Endodermal cell (in vitro differentiated cells): ENCODE measurements at regions not wholly inside any gene's neighbourhood (a gene's known extent, or its start where the extent isn't known, plus 50 kb on each side); places are given as distances from the start of the nearest gene placed in this dataset.

Experiments used
- DNase-seq: peaks from one replicate; pipeline ENCODE4 v3.0.0-alpha.2; 2017
- H3K27ac ChIP-seq: 2 replicates; pipeline ENCODE4 v1.5.1; 2013; ENCODE audit warnings: mild to moderate bottlenecking, low read depth, low read length, moderate library complexity
- H3K27me3 ChIP-seq: 2 replicates; pipeline ENCODE4 v1.6.1; 2013; ENCODE audit warnings: mild to moderate bottlenecking, low read length, moderate library complexity; ENCODE audit not compliant: insufficient read depth, control insufficient read depth, poor library complexity, severe bottlenecking
- H3K36me3 ChIP-seq: 2 replicates; pipeline ENCODE4 v1.7.0; 2013; ENCODE audit warnings: mild to moderate bottlenecking, low read length, moderate library complexity; ENCODE audit not compliant: control insufficient read depth, insufficient read depth
- H3K4me1 ChIP-seq: one replicate; pipeline ENCODE4 v1.7.0; 2013; ENCODE audit warnings: low read length; ENCODE audit not compliant: control insufficient read depth, insufficient read depth
- H3K4me3 ChIP-seq: 2 replicates; pipeline ENCODE4 v1.5.1; 2013; ENCODE audit warnings: mild to moderate bottlenecking, low read length, moderate library complexity
- H3K9ac ChIP-seq: 2 replicates; pipeline ENCODE4 v1.6.1; 2013; ENCODE audit warnings: mild to moderate bottlenecking, low read length, moderate library complexity; ENCODE audit not compliant: poor library complexity, severe bottlenecking; ENCODE audit errors: extremely low read depth
- H3K9me3 ChIP-seq: 2 replicates; pipeline ENCODE4 v1.6.1; 2013; ENCODE audit warnings: mild to moderate bottlenecking, low read length, moderate library complexity; ENCODE audit not compliant: control insufficient read depth
- H3K27ac Mint-ChIP-seq: 2 replicates; pipeline ENCODE4 v1.8.0; 2020; ENCODE audit warnings: mixed read lengths
- H3K27me3 Mint-ChIP-seq: 2 replicates; pipeline ENCODE4 v1.8.0; 2021; ENCODE audit warnings: mild to moderate bottlenecking, mixed read lengths; ENCODE audit not compliant: insufficient read depth
- H3K36me3 Mint-ChIP-seq: 2 replicates; pipeline ENCODE4 v1.8.0; 2020; ENCODE audit warnings: low read depth, mixed read lengths
- H3K4me1 Mint-ChIP-seq: 2 replicates; pipeline ENCODE4 v1.8.0; 2020; ENCODE audit warnings: mixed read lengths
- H3K4me3 Mint-ChIP-seq: 2 replicates; pipeline ENCODE4 v1.8.0; 2020; ENCODE audit warnings: mild to moderate bottlenecking, moderate library complexity, mixed read lengths
- H3K9me3 Mint-ChIP-seq: 2 replicates; pipeline ENCODE4 v1.8.0; 2020; ENCODE audit warnings: mild to moderate bottlenecking, mixed read lengths
- WGBS, 2 experiments: methylation state at CpG; one replicate each; pipeline versions ENCODE4 v1.1.5 to v1.1.7; 2013; ENCODE audit warnings: missing lambda C conversion rate in 2 of 2, mixed read lengths in 1 of 2; ENCODE audit not compliant: insufficient coverage in 1 of 2, insufficient read length in 1 of 2; 5-methylcytosine and 5-hydroxymethylcytosine counted together
- TF ChIP-seq, protein P1 (sequence below): fragments of 200-600 bp; sonication (generic); conservative IDR thresholded peaks from 2 replicates; pipeline ENCODE4 v1.5.0; 2021; ENCODE audit warnings: antibody characterized with exemption, mild to moderate bottlenecking

GRCh38 chr3:94776401-94776915 lies 713.6 kb downstream of the NSUN3 start:
- 89 to 96% methylated on average over 1 to 3 of the region's 3 CpGs for WGBS, 2 experiments
- Histone ChIP-seq H3K4me3 (no peak overlapping the region), H3K27me3 (no peaks in the 10 kb centered on the region), H3K4me1 (no peaks in the 10 kb centered on the region), H3K36me3 (no peaks in the 10 kb centered on the region), H3K9ac (no peak overlapping the region), H3K9me3 (no peaks in the 10 kb centered on the region), H3K27ac (no peak overlapping the region)
- Mint-ChIP-seq H3K4me3 (no peak overlapping the region), H3K36me3 (no peaks in the 10 kb centered on the region), H3K9me3 (no peaks in the 10 kb centered on the region), H3K27me3 (no peaks in the 10 kb centered on the region), H3K27ac (no peak overlapping the region), H3K4me1 (no peaks in the 10 kb centered on the region)
- no peak for DNase-seq
- TF ChIP-seq, protein P1, sequence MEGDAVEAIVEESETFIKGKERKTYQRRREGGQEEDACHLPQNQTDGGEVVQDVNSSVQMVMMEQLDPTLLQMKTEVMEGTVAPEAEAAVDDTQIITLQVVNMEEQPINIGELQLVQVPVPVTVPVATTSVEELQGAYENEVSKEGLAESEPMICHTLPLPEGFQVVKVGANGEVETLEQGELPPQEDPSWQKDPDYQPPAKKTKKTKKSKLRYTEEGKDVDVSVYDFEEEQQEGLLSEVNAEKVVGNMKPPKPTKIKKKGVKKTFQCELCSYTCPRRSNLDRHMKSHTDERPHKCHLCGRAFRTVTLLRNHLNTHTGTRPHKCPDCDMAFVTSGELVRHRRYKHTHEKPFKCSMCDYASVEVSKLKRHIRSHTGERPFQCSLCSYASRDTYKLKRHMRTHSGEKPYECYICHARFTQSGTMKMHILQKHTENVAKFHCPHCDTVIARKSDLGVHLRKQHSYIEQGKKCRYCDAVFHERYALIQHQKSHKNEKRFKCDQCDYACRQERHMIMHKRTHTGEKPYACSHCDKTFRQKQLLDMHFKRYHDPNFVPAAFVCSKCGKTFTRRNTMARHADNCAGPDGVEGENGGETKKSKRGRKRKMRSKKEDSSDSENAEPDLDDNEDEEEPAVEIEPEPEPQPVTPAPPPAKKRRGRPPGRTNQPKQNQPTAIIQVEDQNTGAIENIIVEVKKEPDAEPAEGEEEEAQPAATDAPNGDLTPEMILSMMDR: no peak

DNA sequence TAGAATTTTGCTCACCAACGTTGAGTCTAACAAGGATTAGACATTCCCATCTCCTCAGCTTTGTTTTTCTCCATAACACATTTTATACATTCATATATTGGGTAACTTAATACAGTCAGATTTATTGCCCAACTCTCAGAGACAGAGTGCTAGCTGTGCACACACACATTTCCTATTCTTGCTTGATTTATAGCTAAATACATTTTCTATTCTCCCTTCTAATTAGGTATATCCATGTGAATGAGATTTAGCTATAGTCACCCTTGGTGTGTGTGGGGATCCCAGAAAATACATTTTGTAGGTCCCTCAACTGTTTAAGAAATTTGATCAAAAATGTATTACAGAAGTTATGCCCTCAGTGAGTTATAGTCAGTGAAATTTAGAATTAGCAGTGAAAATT lies 715.4 kb downstream of the NSUN3 start:
- H3K36me3 ChIP-seq: no peaks in the 10 kb centered on the region
- H3K9me3 ChIP-seq: no peaks in the 10 kb centered on the region
- Mint-ChIP-seq H3K9me3 (no peaks in the 10 kb centered on the region), H3K4me3 (no peak overlapping the region), H3K27ac (no peak overlapping the region), H3K27me3 (no peaks in the 10 kb centered on the region), H3K36me3 (no peaks in the 10 kb centered on the region), H3K4me1 (no peaks in the 10 kb centered on the region)
- H3K4me1 ChIP-seq: no peaks in the 10 kb centered on the region
- H3K4me3 ChIP-seq: no peak overlapping the region
- no peaks in the 10 kb centered on the region for H3K27me3 ChIP-seq
- 91% methylated on average over 1 of the region's 1 CpG; no CpG with 5 or more reads in 1 of the 2 experiments for WGBS, 2 experiments
- DNase-seq: no peak
- no peak overlapping the region for H3K27ac ChIP-seq
- TF ChIP-seq, protein P1: no peak
- H3K9ac ChIP-seq: no peak overlapping the region

DNA sequence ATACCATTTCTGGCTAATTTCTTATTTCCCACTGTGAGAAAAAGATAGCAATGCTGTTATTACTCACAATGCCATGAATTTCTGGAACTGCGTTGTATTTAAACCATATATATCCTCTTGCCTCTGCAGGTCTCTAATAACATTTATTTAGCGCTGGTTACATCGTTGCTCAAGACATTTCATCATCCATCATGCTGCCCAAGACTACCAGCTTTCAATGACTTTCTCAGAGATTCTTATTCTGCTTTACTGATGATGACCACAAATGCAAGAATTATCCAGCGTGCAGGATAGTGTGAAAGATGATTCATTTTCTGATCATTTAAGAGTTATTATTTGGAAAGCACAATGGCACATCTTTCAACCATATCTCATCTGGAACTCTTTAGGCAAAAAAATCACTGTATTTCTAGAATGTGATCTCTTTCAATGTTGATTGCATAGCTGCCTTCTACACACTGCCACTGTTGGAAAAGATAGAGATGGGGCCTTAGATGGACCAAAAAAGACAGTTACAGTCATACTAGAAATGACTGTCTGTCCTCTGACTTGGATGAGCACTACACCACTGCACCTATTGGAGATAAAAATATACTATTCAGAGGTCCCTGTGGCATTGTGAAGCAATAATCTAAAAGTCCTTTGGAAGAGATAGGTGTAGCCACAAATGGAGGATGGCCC lies 716.1 kb downstream of the NSUN3 start:
- no peaks in the 10 kb centered on the region for H3K9me3 Mint-ChIP-seq
- WGBS, 2 experiments: 93 to 96% methylated on average over 3 to 4 of the region's 4 CpGs

More for the DNA sequence above, 716.1 kb downstream of the NSUN3 start:
- Mint-ChIP-seq H3K27ac (no peak overlapping the region), H3K27me3 (no peaks in the 10 kb centered on the region), H3K36me3 (no peaks in the 10 kb centered on the region), H3K4me1 (no peaks in the 10 kb centered on the region), H3K4me3 (no peak overlapping the region)
- H3K27ac ChIP-seq: no peak overlapping the region
- DNase-seq: no peak
- H3K36me3 ChIP-seq: no peaks in the 10 kb centered on the region
- TF ChIP-seq, protein P1: no peak
- H3K27me3 ChIP-seq: no peaks in the 10 kb centered on the region
- no peak overlapping the region for H3K9ac ChIP-seq
- no peaks in the 10 kb centered on the region for H3K4me1 ChIP-seq
- no peak overlapping the region for H3K4me3 ChIP-seq
- no peaks in the 10 kb centered on the region for H3K9me3 ChIP-seq
